CD4-positive, alpha-beta T cell treated with Interleukin-4 for 4 hours (primary cell): ENCODE measurements at regions not wholly inside any gene's neighbourhood (a gene's known extent, or its start where the extent isn't known, plus 50 kb on each side); places are given as distances from the start of the nearest gene placed in this dataset.
"Not testable (repeated sequence)": the region's sequence is repeated elsewhere in the genome, so short reads cannot be mapped to it uniquely, and the experiment has no call there.

Source experiments
- DNase-seq: peaks from one replicate; pipeline ENCODE4 v3.0.0-alpha.2; 2020

- DNase-seq, result not testable (repeated sequence)
Observed at GRCh38 chr5:148744380-148744779, 82.0 kb upstream of the ADRB2 start.

GRCh38 chr5:148746826-148747535, 79.4 kb upstream of the ADRB2 start:
- no peak for DNase-seq

- no peak for DNase-seq
Observed at GRCh38 chr5:148747536-148747906, 78.9 kb upstream of the ADRB2 start.

GRCh38 chr5:148748702-148749392, 77.6 kb upstream of the ADRB2 start:
- no peak for DNase-seq

GRCh38 chr5:148750614-148751013, 75.8 kb upstream of the ADRB2 start:
- DNase-seq, result no peak

- DNase-seq, result no peak
Observed at GRCh38 chr5:148751025-148751424, 75.4 kb upstream of the ADRB2 start.

GRCh38 chr5:148752375-148752774, 74.0 kb upstream of the ADRB2 start:
- DNase-seq, result not testable (repeated sequence)

- no peak for DNase-seq
Observed at GRCh38 chr5:148759101-148759500, 67.3 kb upstream of the ADRB2 start.

GRCh38 chr5:148760945-148761638, 65.3 kb upstream of the ADRB2 start:
- no peak for DNase-seq

GRCh38 chr5:148763996-148764395, 62.4 kb upstream of the ADRB2 start:
- DNase-seq, result no peak

- no peak for DNase-seq
Observed at GRCh38 chr5:148765061-148765460, 61.4 kb upstream of the ADRB2 start.

GRCh38 chr5:148768806-148769415, 57.5 kb upstream of the ADRB2 start:
- no peak for DNase-seq

GRCh38 chr5:148769941-148770340, 56.5 kb upstream of the ADRB2 start:
- no peak for DNase-seq

GRCh38 chr5:148774313-148774712, 52.1 kb upstream of the ADRB2 start:
- DNase-seq, result no peak

- no peak for DNase-seq
Observed at GRCh38 chr5:148776261-148776660, 50.1 kb upstream of the ADRB2 start.
